ENCODE measurements at regions not wholly inside any gene's neighbourhood (a gene's known extent, or its start where the extent isn't known, plus 50 kb on each side); places are given as distances from the start of the nearest gene placed in this dataset.

DNA sequence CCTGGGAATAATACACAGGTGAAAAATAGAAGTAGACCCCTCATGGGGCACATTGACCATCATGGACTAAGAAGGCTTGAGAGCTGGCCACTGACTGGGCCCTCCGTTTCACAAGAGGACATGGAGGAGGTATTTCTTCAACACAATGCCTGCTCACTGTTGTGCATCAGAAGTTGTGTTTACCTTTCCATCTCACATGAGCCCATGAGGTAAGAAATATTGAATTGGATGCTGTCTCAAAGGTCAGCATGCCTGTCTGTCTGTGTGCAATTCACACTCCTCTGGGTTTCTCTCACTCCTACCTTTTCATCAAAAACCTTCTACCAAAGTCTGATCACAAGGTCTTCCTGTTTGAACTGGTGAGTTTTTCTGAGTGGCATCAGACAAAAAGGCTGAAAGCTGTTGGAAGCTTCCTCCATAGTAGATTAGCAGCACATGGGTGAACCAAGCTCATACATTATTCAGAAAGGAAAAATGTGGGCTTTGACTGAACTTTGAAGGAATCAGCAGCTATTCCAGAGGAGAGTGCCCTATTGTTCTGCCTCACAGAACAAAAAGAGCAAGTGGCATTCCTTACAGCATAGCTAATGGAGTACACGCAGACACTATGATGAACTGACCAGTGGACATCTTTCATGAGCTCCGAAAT is 143.2 kb upstream of the RND3 start:
- Histone ChIP-seq H3K4me3 (ENCODE audit: low read depth, low read length) (no peak overlapping the region), H3K4me1 (ENCODE audit: control insufficient read depth, insufficient read depth, low read length) (no peaks in the 10 kb centered on the region; the same call in 1 of the 2 replicates), H3K9me3 (ENCODE audit: control insufficient read depth, insufficient read depth, low read depth, low read length) (no peaks in the 10 kb centered on the region), H3K27ac (ENCODE audit: extremely low read depth, low read depth, low read length) (no peak overlapping the region), H3K36me3 (ENCODE audit: control insufficient read depth in 2 of 2, insufficient read depth in 1 of 2, low read length in 2 of 2) (no peaks in the 10 kb centered on the region)
- ChIA-PET POLR2A (no interaction called here), CTCF (interaction anchor here (0.5 kb wide), 1 partner anchor 464 kb away, joined by 5 read pairs; no protein-coding TSS in a partner anchor)
- TF ChIP-seq ZNF184 (tag by site-specific recombination; IDR thresholded peaks at IDR 0.05) (no peak), ZNF391 (tag by site-specific recombination; IDR thresholded peaks at IDR 0.05; ENCODE audit: borderline replicate concordance, low read depth) (no peak), ZNF654 (tag by site-specific recombination; IDR thresholded peaks at IDR 0.05; ENCODE audit: low read depth) (no peak), ZNF549 (tag by site-specific recombination; IDR thresholded peaks at IDR 0.05) (no peak), PRDM1 (tag by site-specific recombination; IDR thresholded peaks at IDR 0.05) (no peak), ZNF623 (tag by site-specific recombination; IDR thresholded peaks at IDR 0.05) (no peak), OVOL3 (tag by site-specific recombination; IDR thresholded peaks at IDR 0.05) (no peak), ZNF302 (tag by site-specific recombination; IDR thresholded peaks at IDR 0.05; ENCODE audit: low read depth) (no peak), ZNF266 (tag by site-specific recombination; IDR thresholded peaks at IDR 0.05; ENCODE audit: low read depth) (no peak), ZNF138 (tag by site-specific recombination; IDR thresholded peaks at IDR 0.05; ENCODE audit: borderline replicate concordance) (no peak), ZNF211 (tag by site-specific recombination; IDR thresholded peaks at IDR 0.05; ENCODE audit: low read depth) (no peak), ZSCAN23 (tag by site-specific recombination; IDR thresholded peaks at IDR 0.05) (no peak), ZNF785 (tag by site-specific recombination; IDR thresholded peaks at IDR 0.05) (no peak)
- TF ChIP-seq, protein P1, sequence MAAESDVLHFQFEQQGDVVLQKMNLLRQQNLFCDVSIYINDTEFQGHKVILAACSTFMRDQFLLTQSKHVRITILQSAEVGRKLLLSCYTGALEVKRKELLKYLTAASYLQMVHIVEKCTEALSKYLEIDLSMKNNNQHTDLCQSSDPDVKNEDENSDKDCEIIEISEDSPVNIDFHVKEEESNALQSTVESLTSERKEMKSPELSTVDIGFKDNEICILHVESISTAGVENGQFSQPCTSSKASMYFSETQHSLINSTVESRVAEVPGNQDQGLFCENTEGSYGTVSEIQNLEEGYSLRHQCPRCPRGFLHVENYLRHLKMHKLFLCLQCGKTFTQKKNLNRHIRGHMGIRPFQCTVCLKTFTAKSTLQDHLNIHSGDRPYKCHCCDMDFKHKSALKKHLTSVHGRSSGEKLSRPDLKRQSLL (tag by site-specific recombination; IDR thresholded peaks at IDR 0.05), result no peak
- TF ChIP-seq, protein P2, sequence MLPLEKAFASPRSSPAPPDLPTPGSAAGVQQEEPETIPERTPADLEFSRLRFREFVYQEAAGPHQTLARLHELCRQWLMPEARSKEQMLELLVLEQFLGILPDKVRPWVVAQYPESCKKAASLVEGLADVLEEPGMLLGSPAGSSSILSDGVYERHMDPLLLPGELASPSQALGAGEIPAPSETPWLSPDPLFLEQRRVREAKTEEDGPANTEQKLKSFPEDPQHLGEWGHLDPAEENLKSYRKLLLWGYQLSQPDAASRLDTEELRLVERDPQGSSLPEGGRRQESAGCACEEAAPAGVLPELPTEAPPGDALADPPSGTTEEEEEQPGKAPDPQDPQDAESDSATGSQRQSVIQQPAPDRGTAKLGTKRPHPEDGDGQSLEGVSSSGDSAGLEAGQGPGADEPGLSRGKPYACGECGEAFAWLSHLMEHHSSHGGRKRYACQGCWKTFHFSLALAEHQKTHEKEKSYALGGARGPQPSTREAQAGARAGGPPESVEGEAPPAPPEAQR (tag by site-specific recombination; IDR thresholded peaks at IDR 0.05), result no peak
- TF ChIP-seq, protein P3, sequence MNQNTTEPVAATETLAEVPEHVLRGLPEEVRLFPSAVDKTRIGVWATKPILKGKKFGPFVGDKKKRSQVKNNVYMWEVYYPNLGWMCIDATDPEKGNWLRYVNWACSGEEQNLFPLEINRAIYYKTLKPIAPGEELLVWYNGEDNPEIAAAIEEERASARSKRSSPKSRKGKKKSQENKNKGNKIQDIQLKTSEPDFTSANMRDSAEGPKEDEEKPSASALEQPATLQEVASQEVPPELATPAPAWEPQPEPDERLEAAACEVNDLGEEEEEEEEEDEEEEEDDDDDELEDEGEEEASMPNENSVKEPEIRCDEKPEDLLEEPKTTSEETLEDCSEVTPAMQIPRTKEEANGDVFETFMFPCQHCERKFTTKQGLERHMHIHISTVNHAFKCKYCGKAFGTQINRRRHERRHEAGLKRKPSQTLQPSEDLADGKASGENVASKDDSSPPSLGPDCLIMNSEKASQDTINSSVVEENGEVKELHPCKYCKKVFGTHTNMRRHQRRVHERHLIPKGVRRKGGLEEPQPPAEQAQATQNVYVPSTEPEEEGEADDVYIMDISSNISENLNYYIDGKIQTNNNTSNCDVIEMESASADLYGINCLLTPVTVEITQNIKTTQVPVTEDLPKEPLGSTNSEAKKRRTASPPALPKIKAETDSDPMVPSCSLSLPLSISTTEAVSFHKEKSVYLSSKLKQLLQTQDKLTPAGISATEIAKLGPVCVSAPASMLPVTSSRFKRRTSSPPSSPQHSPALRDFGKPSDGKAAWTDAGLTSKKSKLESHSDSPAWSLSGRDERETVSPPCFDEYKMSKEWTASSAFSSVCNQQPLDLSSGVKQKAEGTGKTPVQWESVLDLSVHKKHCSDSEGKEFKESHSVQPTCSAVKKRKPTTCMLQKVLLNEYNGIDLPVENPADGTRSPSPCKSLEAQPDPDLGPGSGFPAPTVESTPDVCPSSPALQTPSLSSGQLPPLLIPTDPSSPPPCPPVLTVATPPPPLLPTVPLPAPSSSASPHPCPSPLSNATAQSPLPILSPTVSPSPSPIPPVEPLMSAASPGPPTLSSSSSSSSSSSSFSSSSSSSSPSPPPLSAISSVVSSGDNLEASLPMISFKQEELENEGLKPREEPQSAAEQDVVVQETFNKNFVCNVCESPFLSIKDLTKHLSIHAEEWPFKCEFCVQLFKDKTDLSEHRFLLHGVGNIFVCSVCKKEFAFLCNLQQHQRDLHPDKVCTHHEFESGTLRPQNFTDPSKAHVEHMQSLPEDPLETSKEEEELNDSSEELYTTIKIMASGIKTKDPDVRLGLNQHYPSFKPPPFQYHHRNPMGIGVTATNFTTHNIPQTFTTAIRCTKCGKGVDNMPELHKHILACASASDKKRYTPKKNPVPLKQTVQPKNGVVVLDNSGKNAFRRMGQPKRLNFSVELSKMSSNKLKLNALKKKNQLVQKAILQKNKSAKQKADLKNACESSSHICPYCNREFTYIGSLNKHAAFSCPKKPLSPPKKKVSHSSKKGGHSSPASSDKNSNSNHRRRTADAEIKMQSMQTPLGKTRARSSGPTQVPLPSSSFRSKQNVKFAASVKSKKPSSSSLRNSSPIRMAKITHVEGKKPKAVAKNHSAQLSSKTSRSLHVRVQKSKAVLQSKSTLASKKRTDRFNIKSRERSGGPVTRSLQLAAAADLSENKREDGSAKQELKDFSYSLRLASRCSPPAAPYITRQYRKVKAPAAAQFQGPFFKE (tag by site-specific recombination; IDR thresholded peaks at IDR 0.05; ENCODE audit: borderline replicate concordance), result no peak

DNA sequence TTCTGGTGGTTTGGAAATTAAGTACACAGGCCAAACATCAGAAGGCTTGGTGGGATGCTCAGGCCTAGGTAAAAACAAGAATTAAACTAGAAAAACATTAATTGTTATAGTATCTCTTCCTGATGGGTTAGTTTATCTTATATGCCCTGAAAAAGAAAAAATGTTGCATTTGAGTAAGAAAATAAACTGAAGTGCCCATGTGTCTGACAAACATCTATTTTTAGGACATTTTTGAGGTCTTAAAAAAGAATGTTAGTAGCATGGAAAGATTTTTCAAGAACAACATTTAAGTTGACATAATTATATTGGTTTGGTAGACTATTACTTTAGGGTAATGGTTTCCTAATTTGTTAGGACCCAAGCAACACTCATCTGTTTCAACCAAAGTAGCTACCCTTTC is 140.1 kb upstream of the RND3 start:
- POLR2A ChIA-PET, result no interaction called here
- no peak overlapping the region for H3K27ac ChIP-seq (ENCODE audit: extremely low read depth, low read depth, low read length)
- CTCF ChIA-PET, result no interaction called here
- no peaks in the 10 kb centered on the region for H3K4me1 ChIP-seq (ENCODE audit: control insufficient read depth, insufficient read depth, low read length)
- H3K4me3 ChIP-seq (ENCODE audit: low read depth, low read length), result no peak overlapping the region
- H3K36me3 ChIP-seq (ENCODE audit: control insufficient read depth in 2 of 2, insufficient read depth in 1 of 2, low read length in 2 of 2), result no peaks in the 10 kb centered on the region
- no peaks in the 10 kb centered on the region for H3K9me3 ChIP-seq (ENCODE audit: control insufficient read depth, insufficient read depth, low read depth, low read length)
- TF ChIP-seq ZNF10 (tag by site-specific recombination; IDR thresholded peaks at IDR 0.05) (no peak), RBAK (tag by site-specific recombination; IDR thresholded peaks at IDR 0.05) (no peak), ZNF585B (tag by site-specific recombination; IDR thresholded peaks at IDR 0.05) (no peak), ZNF16 (tag by site-specific recombination; IDR thresholded peaks at IDR 0.05; ENCODE audit: low read depth) (no peak)

Data from HEK293 (cell line).